ENCODE measurements at regions not wholly inside any gene's neighbourhood (a gene's known extent, or its start where the extent isn't known, plus 50 kb on each side); places are given as distances from the start of the nearest gene placed in this dataset.
"Not testable (repeated sequence)": the region's sequence is repeated elsewhere in the genome, so short reads cannot be mapped to it uniquely, and the experiment has no call there.

- Histone ChIP-seq H3K4me3 (ENCODE audit: low read depth, low read length) (no peak overlapping the region), H3K9ac (ENCODE audit: low read length) (no peak overlapping the region), H3K27ac (ENCODE audit: low read depth, low read length) (no peak overlapping the region), H3K36me3 (ENCODE audit: control insufficient read depth, insufficient read depth, low read length) (no peaks in the 10 kb centered on the region), H3K27me3 (ENCODE audit: control insufficient read depth, insufficient read depth, low read length) (no peaks in the 10 kb centered on the region), H3K4me1 (ENCODE audit: control insufficient read depth, insufficient read depth, low read length) (peaks cover 8% of the 10 kb centered on the region; the same call in 1 of the 2 replicates), H3K9me3 (ENCODE audit: control insufficient read depth, insufficient read depth, low read depth, low read length) (peaks cover 2% of the 10 kb centered on the region; the same call in 1 of the 2 replicates)
Observed at GRCh38 chr9:33623658-33624586, 99.9 kb downstream of the ANKRD18B start.

GRCh38 chr9:33628318-33628717 is 104.3 kb downstream of the ANKRD18B start:
- H3K36me3 ChIP-seq (ENCODE audit: control insufficient read depth, insufficient read depth, low read length); H3K27me3 ChIP-seq (ENCODE audit: control insufficient read depth, insufficient read depth, low read length); H3K9ac ChIP-seq (ENCODE audit: low read length); H3K4me3 ChIP-seq (ENCODE audit: low read depth, low read length); H3K4me1 ChIP-seq (ENCODE audit: control insufficient read depth, insufficient read depth, low read length); H3K27ac ChIP-seq (ENCODE audit: low read depth, low read length); H3K9me3 ChIP-seq (ENCODE audit: control insufficient read depth, insufficient read depth, low read depth, low read length): not testable (repeated sequence)

GRCh38 chr9:33628865-33629410 is 104.9 kb downstream of the ANKRD18B start:
- Histone ChIP-seq H3K36me3 (ENCODE audit: control insufficient read depth, insufficient read depth, low read length) (no peaks in the 10 kb centered on the region), H3K9ac (ENCODE audit: low read length) (no peak overlapping the region), H3K4me1 (ENCODE audit: control insufficient read depth, insufficient read depth, low read length) (no peaks in the 10 kb centered on the region), H3K4me3 (ENCODE audit: low read depth, low read length) (no peak overlapping the region), H3K27me3 (ENCODE audit: control insufficient read depth, insufficient read depth, low read length) (peaks cover 1% of the 10 kb centered on the region; the same call in 1 of the 2 replicates), H3K9me3 (ENCODE audit: control insufficient read depth, insufficient read depth, low read depth, low read length) (no peaks in the 10 kb centered on the region), H3K27ac (ENCODE audit: low read depth, low read length) (no peak overlapping the region)

- Histone ChIP-seq H3K36me3 (ENCODE audit: control insufficient read depth, insufficient read depth, low read length) (no peaks in the 10 kb centered on the region), H3K4me1 (ENCODE audit: control insufficient read depth, insufficient read depth, low read length) (no peaks in the 10 kb centered on the region), H3K27me3 (ENCODE audit: control insufficient read depth, insufficient read depth, low read length) (peaks cover 8% of the 10 kb centered on the region; the same call in 1 of the 2 replicates), H3K9ac (ENCODE audit: low read length) (no peak overlapping the region), H3K9me3 (ENCODE audit: control insufficient read depth, insufficient read depth, low read depth, low read length) (no peaks in the 10 kb centered on the region), H3K4me3 (ENCODE audit: low read depth, low read length) (no peak overlapping the region), H3K27ac (ENCODE audit: low read depth, low read length) (no peak overlapping the region)
Observed at GRCh38 chr9:33633636-33634035, 109.6 kb downstream of the ANKRD18B start.

- Histone ChIP-seq H3K27me3 (ENCODE audit: control insufficient read depth, insufficient read depth, low read length) (peaks cover 8% of the 10 kb centered on the region; the same call in 1 of the 2 replicates), H3K4me1 (ENCODE audit: control insufficient read depth, insufficient read depth, low read length) (no peaks in the 10 kb centered on the region), H3K9ac (ENCODE audit: low read length) (no peak overlapping the region), H3K9me3 (ENCODE audit: control insufficient read depth, insufficient read depth, low read depth, low read length) (no peaks in the 10 kb centered on the region), H3K27ac (ENCODE audit: low read depth, low read length) (no peak overlapping the region), H3K4me3 (ENCODE audit: low read depth, low read length) (no peak overlapping the region), H3K36me3 (ENCODE audit: control insufficient read depth, insufficient read depth, low read length) (no peaks in the 10 kb centered on the region)
Observed at GRCh38 chr9:33637881-33638280, 113.8 kb downstream of the ANKRD18B start.

- peaks cover 8% of the 10 kb centered on the region; the same call in 1 of the 2 replicates for H3K27me3 ChIP-seq (ENCODE audit: control insufficient read depth, insufficient read depth, low read length)
- H3K4me1 ChIP-seq (ENCODE audit: control insufficient read depth, insufficient read depth, low read length): no peaks in the 10 kb centered on the region
- H3K9ac ChIP-seq (ENCODE audit: low read length): no peak overlapping the region
- H3K4me3 ChIP-seq (ENCODE audit: low read depth, low read length): no peak overlapping the region
- H3K36me3 ChIP-seq (ENCODE audit: control insufficient read depth, insufficient read depth, low read length): no peaks in the 10 kb centered on the region
- H3K27ac ChIP-seq (ENCODE audit: low read depth, low read length): no peak overlapping the region
- no peaks in the 10 kb centered on the region for H3K9me3 ChIP-seq (ENCODE audit: control insufficient read depth, insufficient read depth, low read depth, low read length)
Observed at GRCh38 chr9:33638391-33638915, 114.4 kb downstream of the ANKRD18B start.

- no peaks in the 10 kb centered on the region for H3K4me1 ChIP-seq (ENCODE audit: control insufficient read depth, insufficient read depth, low read length)
- H3K9me3 ChIP-seq (ENCODE audit: control insufficient read depth, insufficient read depth, low read depth, low read length): no peaks in the 10 kb centered on the region
- no peak overlapping the region for H3K27ac ChIP-seq (ENCODE audit: low read depth, low read length)
- no peak overlapping the region for H3K9ac ChIP-seq (ENCODE audit: low read length)
- no peak overlapping the region for H3K4me3 ChIP-seq (ENCODE audit: low read depth, low read length)
- H3K36me3 ChIP-seq (ENCODE audit: control insufficient read depth, insufficient read depth, low read length): no peaks in the 10 kb centered on the region
- H3K27me3 ChIP-seq (ENCODE audit: control insufficient read depth, insufficient read depth, low read length): peaks cover 3% of the 10 kb centered on the region; the same call in 1 of the 2 replicates
Observed at GRCh38 chr9:33645706-33646105, 121.7 kb downstream of the ANKRD18B start.

- no peak overlapping the region for H3K27ac ChIP-seq (ENCODE audit: low read depth, low read length)
- no peak overlapping the region for H3K4me3 ChIP-seq (ENCODE audit: low read depth, low read length)
- H3K4me1 ChIP-seq (ENCODE audit: control insufficient read depth, insufficient read depth, low read length): no peaks in the 10 kb centered on the region
- H3K9ac ChIP-seq (ENCODE audit: low read length): no peak overlapping the region
- H3K9me3 ChIP-seq (ENCODE audit: control insufficient read depth, insufficient read depth, low read depth, low read length): no peaks in the 10 kb centered on the region
- peaks cover 5% of the 10 kb centered on the region for H3K27me3 ChIP-seq (ENCODE audit: control insufficient read depth, insufficient read depth, low read length)
- no peaks in the 10 kb centered on the region for H3K36me3 ChIP-seq (ENCODE audit: control insufficient read depth, insufficient read depth, low read length)
Observed at GRCh38 chr9:33649463-33649862, 125.4 kb downstream of the ANKRD18B start.

- Histone ChIP-seq H3K36me3 (ENCODE audit: control insufficient read depth, insufficient read depth, low read length) (no peaks in the 10 kb centered on the region), H3K9ac (ENCODE audit: low read length) (no peak overlapping the region), H3K4me3 (ENCODE audit: low read depth, low read length) (no peak overlapping the region), H3K27ac (ENCODE audit: low read depth, low read length) (no peak overlapping the region), H3K4me1 (ENCODE audit: control insufficient read depth, insufficient read depth, low read length) (no peaks in the 10 kb centered on the region), H3K27me3 (ENCODE audit: control insufficient read depth, insufficient read depth, low read length) (peaks cover 5% of the 10 kb centered on the region), H3K9me3 (ENCODE audit: control insufficient read depth, insufficient read depth, low read depth, low read length) (no peaks in the 10 kb centered on the region)
Observed at GRCh38 chr9:33651125-33651524, 127.1 kb downstream of the ANKRD18B start.

GRCh38 chr9:33659921-33660320 is 135.4 kb upstream of the PRSS3 start:
- Histone ChIP-seq H3K27ac (ENCODE audit: low read depth, low read length) (no peak overlapping the region), H3K9me3 (ENCODE audit: control insufficient read depth, insufficient read depth, low read depth, low read length) (no peaks in the 10 kb centered on the region), H3K9ac (ENCODE audit: low read length) (no peak overlapping the region), H3K4me1 (ENCODE audit: control insufficient read depth, insufficient read depth, low read length) (no peaks in the 10 kb centered on the region), H3K27me3 (ENCODE audit: control insufficient read depth, insufficient read depth, low read length) (peaks cover 3% of the 10 kb centered on the region; the same call in 1 of the 2 replicates), H3K4me3 (ENCODE audit: low read depth, low read length) (no peak overlapping the region), H3K36me3 (ENCODE audit: control insufficient read depth, insufficient read depth, low read length) (no peaks in the 10 kb centered on the region)

GRCh38 chr9:33660772-33661171 is 134.6 kb upstream of the PRSS3 start:
- H3K27me3 ChIP-seq (ENCODE audit: control insufficient read depth, insufficient read depth, low read length): peaks cover 3% of the 10 kb centered on the region; the same call in 1 of the 2 replicates
- no peak overlapping the region for H3K9ac ChIP-seq (ENCODE audit: low read length)

More at GRCh38 chr9:33660772-33661171, 134.6 kb upstream of the PRSS3 start:
- Histone ChIP-seq H3K27ac (ENCODE audit: low read depth, low read length) (no peak overlapping the region), H3K4me1 (ENCODE audit: control insufficient read depth, insufficient read depth, low read length) (no peaks in the 10 kb centered on the region), H3K9me3 (ENCODE audit: control insufficient read depth, insufficient read depth, low read depth, low read length) (peaks cover 1% of the 10 kb centered on the region; the same call in 1 of the 2 replicates), H3K36me3 (ENCODE audit: control insufficient read depth, insufficient read depth, low read length) (no peaks in the 10 kb centered on the region), H3K4me3 (ENCODE audit: low read depth, low read length) (no peak overlapping the region)

All from HUES6 (cell line).